HFF-Myc (cell line): ENCODE measurements at regions not wholly inside any gene's neighbourhood (a gene's known extent, or its start where the extent isn't known, plus 50 kb on each side); places are given as distances from the start of the nearest gene placed in this dataset.
A peak's percentile ranks its signal among the peaks of the same experiment; 100 is the strongest.

Experiments
- DNase-seq: peaks from one replicate; pipeline ENCODE4 v3.0.0-alpha.2; 2011; ENCODE audit warnings: low read depth; ENCODE audit errors: extremely low read depth
- H3K4me3 ChIP-seq: replicated peaks from 2 replicates; pipeline ENCODE4 v1.5.1; 2011; ENCODE audit warnings: low read depth, mild to moderate bottlenecking, control low read depth, low read length
- TF ChIP-seq, protein P1 (sequence below): IDR thresholded peaks from 2 replicates; pipeline ENCODE4 v1.5.1; 2012; ENCODE audit warnings: mild to moderate bottlenecking, low read depth, low read length, control low read depth; ENCODE audit errors: missing control alignments

GRCh38 chr10:43751646-43752045 is 103.0 kb upstream of the ZNF32 start:
- H3K4me3 ChIP-seq, result no peak overlapping the region
- DNase-seq, result no peak
- TF ChIP-seq, protein P1, sequence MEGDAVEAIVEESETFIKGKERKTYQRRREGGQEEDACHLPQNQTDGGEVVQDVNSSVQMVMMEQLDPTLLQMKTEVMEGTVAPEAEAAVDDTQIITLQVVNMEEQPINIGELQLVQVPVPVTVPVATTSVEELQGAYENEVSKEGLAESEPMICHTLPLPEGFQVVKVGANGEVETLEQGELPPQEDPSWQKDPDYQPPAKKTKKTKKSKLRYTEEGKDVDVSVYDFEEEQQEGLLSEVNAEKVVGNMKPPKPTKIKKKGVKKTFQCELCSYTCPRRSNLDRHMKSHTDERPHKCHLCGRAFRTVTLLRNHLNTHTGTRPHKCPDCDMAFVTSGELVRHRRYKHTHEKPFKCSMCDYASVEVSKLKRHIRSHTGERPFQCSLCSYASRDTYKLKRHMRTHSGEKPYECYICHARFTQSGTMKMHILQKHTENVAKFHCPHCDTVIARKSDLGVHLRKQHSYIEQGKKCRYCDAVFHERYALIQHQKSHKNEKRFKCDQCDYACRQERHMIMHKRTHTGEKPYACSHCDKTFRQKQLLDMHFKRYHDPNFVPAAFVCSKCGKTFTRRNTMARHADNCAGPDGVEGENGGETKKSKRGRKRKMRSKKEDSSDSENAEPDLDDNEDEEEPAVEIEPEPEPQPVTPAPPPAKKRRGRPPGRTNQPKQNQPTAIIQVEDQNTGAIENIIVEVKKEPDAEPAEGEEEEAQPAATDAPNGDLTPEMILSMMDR, result no peak

DNA sequence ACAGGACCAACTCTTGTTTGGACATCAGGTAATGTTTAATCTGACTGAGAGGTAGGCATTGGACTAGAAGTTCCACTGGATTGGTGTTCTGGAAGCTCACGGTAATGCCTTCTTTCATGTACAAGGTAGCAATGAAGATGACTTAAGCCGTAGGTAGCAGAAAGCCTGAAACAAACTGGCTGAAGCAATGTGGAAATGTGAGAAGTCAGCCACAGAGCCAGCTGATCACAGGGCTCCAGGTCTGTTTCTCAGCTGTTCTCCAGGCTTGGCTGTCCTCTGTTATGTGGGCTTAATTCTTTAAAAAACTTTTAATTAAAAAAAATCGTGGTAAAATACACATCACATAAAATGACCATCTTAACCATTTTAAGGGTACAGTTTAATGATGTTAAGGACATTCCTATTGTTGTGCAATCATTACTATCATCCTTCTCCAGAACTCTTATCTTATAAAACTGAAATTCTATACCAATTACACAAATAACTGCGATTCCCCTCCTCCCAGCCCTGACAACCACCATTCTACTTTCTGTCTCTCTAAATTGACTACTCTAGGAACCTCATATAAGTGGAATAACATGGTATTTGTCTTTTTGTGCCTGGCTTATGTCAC is 101.4 kb upstream of the ZNF32 start:
- TF ChIP-seq, protein P1, result no peak
- no peak for DNase-seq
- no peak overlapping the region for H3K4me3 ChIP-seq

DNA sequence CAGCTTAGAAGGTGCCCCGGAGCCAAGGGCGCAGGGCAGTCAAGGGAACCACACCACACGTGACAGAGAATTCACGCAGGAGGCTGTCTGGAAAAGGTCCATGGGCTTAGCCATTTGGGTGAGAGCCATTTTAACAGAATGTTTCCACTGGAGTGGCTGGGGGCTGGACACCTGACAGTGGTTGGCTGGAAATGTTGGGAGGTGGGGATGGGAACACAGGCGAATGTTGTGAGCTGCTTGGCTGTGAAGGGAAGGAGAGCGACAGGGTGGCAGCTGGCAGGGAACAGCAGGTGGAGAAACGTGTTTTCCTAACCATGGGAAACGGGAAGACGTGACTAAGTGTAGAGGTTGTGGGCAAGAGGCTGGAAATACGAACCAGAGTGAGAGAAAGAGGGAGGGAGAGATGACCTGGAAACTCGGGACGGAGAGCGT is 100.5 kb upstream of the ZNF32 start:
- no peak overlapping the region for H3K4me3 ChIP-seq
- TF ChIP-seq, protein P1, result no peak
- DNase-seq, result no peak

DNA sequence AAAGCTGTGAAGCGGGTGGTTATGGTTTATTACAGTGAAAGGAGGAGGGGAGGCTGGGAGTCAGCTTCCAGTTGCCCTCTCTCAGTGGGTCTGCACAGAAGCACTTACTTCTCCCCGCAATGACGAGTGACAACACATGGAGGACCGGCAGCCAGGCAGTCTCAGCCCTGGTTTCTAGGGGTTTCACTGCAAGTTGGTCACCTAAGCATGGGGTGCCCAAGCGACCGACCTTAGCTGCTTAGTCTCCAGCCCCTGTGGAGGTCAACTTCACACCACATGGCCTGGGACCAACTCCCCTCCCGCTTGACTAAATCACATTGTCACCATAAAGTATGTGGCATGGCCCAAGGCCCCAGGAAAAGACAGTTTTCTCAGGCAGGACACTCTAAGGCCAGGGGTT is 99.9 kb upstream of the ZNF32 start:
- TF ChIP-seq, protein P1, result no peak
- no peak for DNase-seq
- H3K4me3 ChIP-seq, result no peak overlapping the region

- DNase-seq, result no peak
- TF ChIP-seq, protein P1, result no peak
- no peak overlapping the region for H3K4me3 ChIP-seq
Measured at GRCh38 chr10:43746906-43747305, 98.2 kb upstream of the ZNF32 start.

DNA sequence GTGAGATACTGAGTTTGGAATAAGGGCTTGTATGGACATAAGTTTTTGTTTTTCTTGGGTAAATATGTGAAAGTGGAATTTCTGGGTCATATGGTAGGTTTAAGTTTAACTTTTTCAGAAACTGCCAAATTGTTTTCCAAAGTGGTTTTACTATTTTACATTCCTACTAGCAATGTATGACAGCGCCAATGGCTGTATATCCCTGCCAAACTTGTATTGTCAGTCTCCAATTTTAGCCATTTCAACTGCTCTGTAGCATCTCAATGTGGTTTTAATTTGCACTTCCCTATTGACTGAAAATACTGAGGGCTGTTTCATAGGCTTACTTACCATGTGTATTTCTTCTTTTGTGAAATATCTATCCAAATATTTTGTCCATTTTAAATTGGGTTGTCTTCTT is 90.5 kb upstream of the ZNF32 start:
- H3K4me3 ChIP-seq, result no peak overlapping the region
- DNase-seq, result peak; percentile 32
- TF ChIP-seq, protein P1, result no peak

DNA sequence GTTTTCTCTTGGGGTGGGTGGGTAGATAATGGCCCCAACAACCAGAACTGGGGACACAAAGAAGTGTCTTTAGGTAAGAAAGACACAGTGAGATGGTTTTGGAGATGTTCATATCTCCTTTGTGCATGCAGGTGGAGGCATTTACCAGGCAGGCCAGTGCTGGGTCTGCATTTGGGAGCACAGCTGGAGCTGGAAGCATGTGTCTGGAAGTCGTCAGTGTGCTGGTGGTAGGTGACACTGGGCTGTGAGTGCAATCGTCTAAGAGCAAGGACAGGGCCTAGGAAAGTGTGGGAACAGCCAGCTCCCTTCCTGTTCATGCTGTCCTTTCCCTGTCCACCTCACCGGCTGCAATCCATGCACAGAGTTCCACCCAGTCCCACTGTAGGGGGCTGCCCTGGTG is 88.3 kb upstream of the ZNF32 start:
- no peak overlapping the region for H3K4me3 ChIP-seq
- no peak for DNase-seq
- TF ChIP-seq, protein P1, result no peak
